Nephron progenitor cell (in vitro differentiated cells): ENCODE measurements at regions not wholly inside any gene's neighbourhood (a gene's known extent, or its start where the extent isn't known, plus 50 kb on each side); places are given as distances from the start of the nearest gene placed in this dataset.
A peak's percentile ranks its signal among the peaks of the same experiment; 100 is the strongest.
"Not testable (repeated sequence)": the region's sequence is repeated elsewhere in the genome, so short reads cannot be mapped to it uniquely, and the experiment has no call there.

Source experiments
- DNase-seq: peaks from one replicate; pipeline ENCODE4 v3.0.0; 2021
- H3K27ac Mint-ChIP-seq: 2 replicates; pipeline ENCODE4 v1.8.0; 2021; ENCODE audit warnings: mild to moderate bottlenecking, moderate library complexity, mixed read lengths
- H3K27me3 Mint-ChIP-seq: 2 replicates; pipeline ENCODE4 v1.8.0; 2021; ENCODE audit warnings: mild to moderate bottlenecking, low read depth, mixed read lengths; ENCODE audit not compliant: poor library complexity
- H3K36me3 Mint-ChIP-seq: 2 replicates; pipeline ENCODE4 v1.8.0; 2021; ENCODE audit warnings: low read depth, mixed read lengths
- H3K4me1 Mint-ChIP-seq: 2 replicates; pipeline ENCODE4 v1.8.0; 2021; ENCODE audit warnings: mixed read lengths
- H3K4me3 Mint-ChIP-seq: 2 replicates; pipeline ENCODE4 v1.8.0; 2021; ENCODE audit warnings: mild to moderate bottlenecking, moderate library complexity, mixed read lengths
- H3K9me3 Mint-ChIP-seq: 2 replicates; pipeline ENCODE4 v1.8.0; 2021; ENCODE audit warnings: mild to moderate bottlenecking, moderate library complexity, mixed read lengths
- CTCF ChIP-seq: fragments of 200-600 bp; sonication (generic); IDR thresholded peaks from 2 replicates; pipeline ENCODE4 v1.5.0; 2021; ENCODE audit warnings: antibody characterized with exemption

GRCh38 chr2:110394769-110395168, 77.8 kb downstream of the LIMS4 start:
- H3K4me1 Mint-ChIP-seq, H3K27me3 Mint-ChIP-seq, H3K9me3 Mint-ChIP-seq, H3K27ac Mint-ChIP-seq, DNase-seq, H3K4me3 Mint-ChIP-seq, H3K36me3 Mint-ChIP-seq: not testable (repeated sequence)

- not testable (repeated sequence) for DNase-seq, H3K36me3 Mint-ChIP-seq, H3K9me3 Mint-ChIP-seq
Measured at GRCh38 chr2:110392366-110392765, 80.2 kb downstream of the LIMS4 start.

DNA sequence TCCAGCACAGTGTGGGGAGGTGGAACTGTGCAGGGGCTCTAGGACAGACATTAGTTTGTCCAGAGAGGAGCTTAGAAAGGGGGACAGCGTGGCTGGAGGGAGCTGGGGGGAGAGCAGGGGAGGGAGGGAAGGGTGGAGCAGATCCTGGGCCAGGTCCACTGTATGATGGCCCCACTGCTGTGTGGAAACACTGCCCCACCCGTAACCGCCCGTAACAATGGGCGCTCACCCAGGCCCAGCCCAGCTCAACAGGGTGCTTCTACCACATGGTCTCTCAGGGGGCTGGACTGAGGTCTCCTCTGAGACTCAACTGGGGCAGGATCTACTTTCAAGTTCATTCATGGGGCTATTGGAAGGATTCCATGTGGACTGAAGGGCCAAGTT, 81.6 kb downstream of the LIMS4 start:
- H3K27ac Mint-ChIP-seq, H3K4me1 Mint-ChIP-seq, H3K4me3 Mint-ChIP-seq, H3K27me3 Mint-ChIP-seq, H3K9me3 Mint-ChIP-seq, H3K36me3 Mint-ChIP-seq, DNase-seq: not testable (repeated sequence)

More at GRCh38 chr2:110392366-110392765, 80.2 kb downstream of the LIMS4 start:
- H3K27me3 Mint-ChIP-seq, H3K4me1 Mint-ChIP-seq, H3K4me3 Mint-ChIP-seq, H3K27ac Mint-ChIP-seq: not testable (repeated sequence)

DNA sequence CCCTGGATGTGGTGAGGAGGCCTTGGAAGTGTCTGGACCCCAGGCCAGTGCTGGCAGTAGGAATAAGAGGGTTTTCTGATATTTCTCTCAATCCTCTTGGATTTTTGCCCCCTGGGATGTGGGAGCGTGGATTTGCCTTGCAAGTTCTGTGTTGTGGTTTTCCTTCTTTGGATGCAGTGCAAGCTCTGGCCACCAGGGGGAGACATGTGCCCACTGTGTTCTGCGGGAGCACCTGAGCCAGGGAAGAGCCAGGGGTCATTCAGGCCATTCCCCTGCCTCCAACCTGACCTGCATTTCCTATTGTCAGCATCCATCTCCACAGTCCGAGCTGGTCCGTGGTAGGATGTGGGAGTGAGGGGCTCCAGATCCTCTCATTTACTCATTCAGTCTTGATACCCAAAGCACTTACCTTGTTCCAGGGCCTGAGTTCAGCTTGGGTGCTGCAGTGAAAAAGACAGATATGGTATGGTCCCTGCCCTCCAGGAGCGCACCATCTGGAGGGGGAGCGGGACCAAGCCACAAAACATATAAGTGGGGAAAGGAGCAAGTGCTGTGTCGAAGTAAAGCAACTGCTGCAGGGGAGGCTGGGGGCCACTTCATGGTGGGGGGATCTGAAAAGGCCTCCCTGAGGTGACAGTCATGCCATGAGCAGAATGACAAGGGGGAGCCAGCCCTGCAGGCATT, 82.1 kb downstream of the LIMS4 start:
- TF ChIP-seq CTCF = peak; percentile 18
- not testable (repeated sequence) for H3K27me3 Mint-ChIP-seq, DNase-seq, H3K27ac Mint-ChIP-seq, H3K36me3 Mint-ChIP-seq, H3K4me1 Mint-ChIP-seq, H3K4me3 Mint-ChIP-seq, H3K9me3 Mint-ChIP-seq

- not testable (repeated sequence) for H3K27me3 Mint-ChIP-seq, H3K27ac Mint-ChIP-seq, H3K9me3 Mint-ChIP-seq, H3K36me3 Mint-ChIP-seq, H3K4me3 Mint-ChIP-seq, H3K4me1 Mint-ChIP-seq, DNase-seq
Measured at GRCh38 chr2:110387044-110387443, 85.6 kb downstream of the LIMS4 start.

GRCh38 chr2:110386546-110386945, 86.1 kb downstream of the LIMS4 start:
- H3K27me3 Mint-ChIP-seq, H3K4me3 Mint-ChIP-seq, H3K4me1 Mint-ChIP-seq, H3K27ac Mint-ChIP-seq, DNase-seq, H3K9me3 Mint-ChIP-seq, H3K36me3 Mint-ChIP-seq: not testable (repeated sequence)

GRCh38 chr2:110384736-110385119, 87.9 kb downstream of the LIMS4 start:
- not testable (repeated sequence) for DNase-seq, H3K27ac Mint-ChIP-seq, H3K4me3 Mint-ChIP-seq, H3K27me3 Mint-ChIP-seq, H3K36me3 Mint-ChIP-seq, H3K4me1 Mint-ChIP-seq, H3K9me3 Mint-ChIP-seq

GRCh38 chr2:110384109-110384735, 88.4 kb downstream of the LIMS4 start:
- not testable (repeated sequence) for H3K4me1 Mint-ChIP-seq, DNase-seq, H3K27me3 Mint-ChIP-seq, H3K9me3 Mint-ChIP-seq, H3K4me3 Mint-ChIP-seq, H3K27ac Mint-ChIP-seq, H3K36me3 Mint-ChIP-seq

DNA sequence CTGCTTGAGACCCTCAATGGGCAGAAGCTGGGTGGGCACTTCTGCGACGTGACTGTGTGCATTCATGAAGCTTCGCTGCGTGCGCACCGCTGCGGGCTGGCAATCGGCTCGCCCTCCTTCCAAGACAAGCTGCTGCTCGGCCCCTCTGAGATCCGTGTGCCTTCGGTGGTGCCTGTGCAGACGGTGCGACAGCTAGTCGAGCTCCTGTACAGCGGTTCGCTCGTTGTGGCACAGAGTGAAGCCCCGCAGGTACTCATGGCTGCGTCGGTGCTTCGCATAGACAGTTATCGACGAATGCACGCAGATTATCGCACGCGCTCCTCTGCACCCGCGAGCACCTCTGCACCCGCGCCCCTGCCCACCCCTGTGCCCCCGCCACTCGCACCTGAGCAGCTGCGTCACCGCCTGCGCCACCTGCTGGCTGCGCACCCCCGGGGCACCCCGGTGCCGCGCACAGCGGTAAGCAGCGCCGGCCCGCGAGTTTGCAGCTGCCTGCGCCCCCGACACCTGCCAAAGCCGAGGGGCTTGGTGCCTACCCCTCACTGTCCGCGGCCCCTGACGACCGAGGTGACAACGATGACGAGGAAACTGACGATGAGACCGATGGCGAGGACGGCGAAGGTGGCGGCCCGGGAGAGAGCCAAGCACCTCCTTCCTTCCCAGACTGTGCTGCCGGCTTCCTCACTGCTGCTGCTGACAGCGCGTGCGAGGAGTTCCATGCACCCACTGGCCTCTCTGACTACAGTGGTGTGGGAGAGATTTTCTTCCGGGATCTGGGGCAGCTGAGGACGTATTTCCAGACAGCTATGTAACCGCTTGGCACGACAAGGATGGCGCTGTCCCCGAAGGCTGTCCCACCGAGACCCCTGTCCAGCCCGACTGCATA, 89.2 kb downstream of the LIMS4 start:
- not testable (repeated sequence) for DNase-seq

GRCh38 chr2:110373519-110373918, 99.1 kb downstream of the LIMS4 start:
- H3K36me3 Mint-ChIP-seq, H3K27me3 Mint-ChIP-seq, DNase-seq, H3K4me3 Mint-ChIP-seq, H3K9me3 Mint-ChIP-seq, H3K4me1 Mint-ChIP-seq, H3K27ac Mint-ChIP-seq: not testable (repeated sequence)

More for the DNA sequence above, 89.2 kb downstream of the LIMS4 start:
- H3K36me3 Mint-ChIP-seq, H3K9me3 Mint-ChIP-seq, H3K4me3 Mint-ChIP-seq, H3K4me1 Mint-ChIP-seq, H3K27ac Mint-ChIP-seq, H3K27me3 Mint-ChIP-seq: not testable (repeated sequence)

DNA sequence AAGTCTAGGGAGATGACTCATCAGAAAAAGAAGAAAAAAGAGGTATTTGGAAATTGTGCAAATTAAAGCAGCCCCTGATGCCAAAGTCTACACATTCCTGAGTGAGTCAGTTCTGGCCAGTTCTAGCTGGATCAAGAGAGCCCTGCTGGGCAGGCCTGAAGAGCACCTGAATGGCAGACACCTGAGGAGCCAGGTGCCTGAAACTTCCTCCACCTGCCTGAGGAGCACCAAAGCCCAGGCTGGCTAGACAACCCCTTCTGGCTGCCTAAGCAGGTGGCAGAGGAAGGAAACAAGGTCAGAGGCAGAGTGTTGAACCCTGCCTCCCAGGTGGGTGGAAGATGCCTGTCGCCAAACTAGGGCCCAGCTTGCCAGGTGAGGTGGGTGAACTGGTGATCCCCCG, 101.0 kb downstream of the LIMS4 start:
- DNase-seq, H3K9me3 Mint-ChIP-seq, H3K27ac Mint-ChIP-seq, H3K36me3 Mint-ChIP-seq, H3K27me3 Mint-ChIP-seq, H3K4me3 Mint-ChIP-seq, H3K4me1 Mint-ChIP-seq: not testable (repeated sequence)

- not testable (repeated sequence) for H3K9me3 Mint-ChIP-seq, H3K4me3 Mint-ChIP-seq, H3K27ac Mint-ChIP-seq, H3K4me1 Mint-ChIP-seq, DNase-seq, H3K27me3 Mint-ChIP-seq, H3K36me3 Mint-ChIP-seq
Measured at GRCh38 chr2:110357616-110358015, 115.0 kb downstream of the LIMS4 start.

DNA sequence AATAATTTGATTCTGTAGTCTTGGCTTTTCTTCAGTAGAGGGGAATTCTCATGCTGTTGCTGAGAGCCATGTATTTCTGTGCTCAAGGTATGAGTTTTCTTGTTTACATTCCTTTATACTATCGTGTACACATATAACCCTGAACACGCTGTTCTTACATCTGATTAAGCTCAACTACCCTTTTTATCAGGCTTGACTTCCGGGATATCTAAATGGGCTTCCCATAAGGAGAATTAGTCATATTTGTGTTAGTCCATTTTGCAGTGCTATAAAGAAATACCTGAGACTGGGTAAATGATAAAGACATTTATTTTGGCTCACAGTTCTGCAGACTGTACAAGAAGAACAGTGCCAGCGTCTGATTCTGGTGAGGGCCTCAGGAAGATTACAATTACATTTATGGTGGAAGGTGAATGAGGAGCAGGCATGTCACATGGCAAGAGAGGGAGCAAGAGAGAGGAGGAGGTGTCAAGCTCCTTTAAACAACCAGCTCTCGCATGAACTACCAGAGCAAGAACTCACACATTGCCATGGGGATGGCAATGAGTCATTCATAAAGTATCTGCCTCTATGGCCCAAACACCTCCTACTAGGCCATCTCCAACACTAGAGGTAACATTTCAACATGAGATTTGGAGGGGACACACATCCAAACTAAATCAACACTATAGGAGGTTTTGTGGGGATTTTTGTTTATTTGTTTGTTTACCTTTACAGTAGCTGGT, 118.2 kb downstream of the LIMS4 start:
- H3K9me3 Mint-ChIP-seq, H3K27ac Mint-ChIP-seq, H3K4me1 Mint-ChIP-seq, H3K27me3 Mint-ChIP-seq, DNase-seq, H3K4me3 Mint-ChIP-seq, H3K36me3 Mint-ChIP-seq: not testable (repeated sequence)
